ENCODE measurements at regions not wholly inside any gene's neighbourhood (a gene's known extent, or its start where the extent isn't known, plus 50 kb on each side); places are given as distances from the start of the nearest gene placed in this dataset.

- DNase-seq: no peak
Measured at GRCh38 chr2:71859211-71859847, 288.3 kb downstream of the CYP26B1 start.

GRCh38 chr2:71858071-71858470, 289.6 kb downstream of the CYP26B1 start:
- no peak for DNase-seq

GRCh38 chr2:71857636-71858035, 290.0 kb downstream of the CYP26B1 start:
- DNase-seq: no peak

GRCh38 chr2:71856773-71857525, 290.7 kb downstream of the CYP26B1 start:
- DNase-seq: no peak

GRCh38 chr2:71853858-71854257, 293.8 kb downstream of the CYP26B1 start:
- no peak for DNase-seq

- no peak for DNase-seq
Measured at GRCh38 chr2:71852141-71852711, 295.4 kb downstream of the CYP26B1 start.

GRCh38 chr2:71851094-71851750, 296.4 kb downstream of the CYP26B1 start:
- no peak for DNase-seq

- DNase-seq: no peak
Measured at GRCh38 chr2:71850306-71850801, 297.3 kb downstream of the CYP26B1 start.

- DNase-seq: no peak
Measured at GRCh38 chr2:71849607-71850305, 297.9 kb downstream of the CYP26B1 start.

GRCh38 chr2:71849111-71849510, 298.6 kb downstream of the CYP26B1 start:
- DNase-seq: no peak

GRCh38 chr2:71846669-71847291, 300.9 kb downstream of the CYP26B1 start:
- DNase-seq: no peak

- no peak for DNase-seq
Measured at GRCh38 chr2:71846072-71846471, 301.6 kb downstream of the CYP26B1 start.

- no peak for DNase-seq
Measured at GRCh38 chr2:71844967-71845366, 302.7 kb downstream of the CYP26B1 start.

- DNase-seq: no peak
Measured at GRCh38 chr2:71843391-71843850, 304.2 kb downstream of the CYP26B1 start.

GRCh38 chr2:71842744-71843143, 304.9 kb downstream of the CYP26B1 start:
- DNase-seq: no peak

- no peak for DNase-seq
Measured at GRCh38 chr2:71839826-71840225, 307.8 kb downstream of the CYP26B1 start.

- no peak for DNase-seq
Measured at GRCh38 chr2:71834796-71835195, 312.9 kb downstream of the CYP26B1 start.

- DNase-seq: no peak
Measured at GRCh38 chr2:71833855-71834560, 313.7 kb downstream of the CYP26B1 start.

- DNase-seq: no peak
Measured at GRCh38 chr2:71833272-71833671, 314.4 kb downstream of the CYP26B1 start.

- no peak for DNase-seq
Measured at GRCh38 chr2:71832844-71833243, 314.8 kb downstream of the CYP26B1 start.

- no peak for DNase-seq
Measured at GRCh38 chr2:71832388-71832787, 315.3 kb downstream of the CYP26B1 start.

- no peak for DNase-seq
Measured at GRCh38 chr2:71831193-71831577, 316.5 kb downstream of the CYP26B1 start.
